GM21423 (cell line): ENCODE measurements at regions not wholly inside any gene's neighbourhood (a gene's known extent, or its start where the extent isn't known, plus 50 kb on each side); places are given as distances from the start of the nearest gene placed in this dataset.

Experiments used
- ATAC-seq: cut with Tn5 transposase; IDR thresholded peaks from one replicate; pipeline ENCODE4 v1.9.1; 2021; ENCODE audit warnings: mild to moderate bottlenecking, moderate library complexity; ENCODE audit not compliant: unreplicated experiment

DNA sequence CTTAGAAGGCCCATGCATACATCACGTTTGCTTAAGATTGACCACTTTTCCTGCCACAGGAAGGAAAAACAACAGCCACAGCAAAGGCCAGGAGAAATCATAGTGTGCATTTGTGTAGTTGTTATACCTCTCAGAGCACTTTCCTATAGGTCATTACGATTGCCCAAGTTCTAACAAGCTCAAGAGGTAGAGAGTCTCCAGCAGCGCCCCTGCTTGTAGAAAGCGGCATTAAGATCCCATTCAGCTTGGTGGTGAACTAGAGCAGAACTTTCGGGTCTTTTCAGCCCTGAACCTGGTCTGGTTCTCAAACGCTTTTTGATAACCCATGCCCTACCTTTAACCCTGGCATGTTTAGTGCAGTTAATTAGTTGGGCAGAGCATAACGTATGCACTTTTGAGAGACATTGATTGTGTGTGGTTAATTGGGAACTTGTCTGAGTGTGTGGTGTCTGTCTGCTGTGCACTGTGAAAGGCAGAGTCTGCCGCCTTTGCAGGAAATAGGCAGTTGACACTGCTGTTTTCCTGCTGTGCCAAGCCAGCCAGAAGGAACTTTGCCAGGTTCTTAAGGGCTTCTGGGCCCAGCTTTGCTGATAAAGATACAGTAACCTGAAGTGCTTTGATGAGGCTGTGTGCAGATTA lies 109.9 kb upstream of the CLMP start:
- ATAC-seq: no peak

GRCh38 chr11:123303924-123304323 lies 108.9 kb upstream of the CLMP start:
- no peak for ATAC-seq

DNA sequence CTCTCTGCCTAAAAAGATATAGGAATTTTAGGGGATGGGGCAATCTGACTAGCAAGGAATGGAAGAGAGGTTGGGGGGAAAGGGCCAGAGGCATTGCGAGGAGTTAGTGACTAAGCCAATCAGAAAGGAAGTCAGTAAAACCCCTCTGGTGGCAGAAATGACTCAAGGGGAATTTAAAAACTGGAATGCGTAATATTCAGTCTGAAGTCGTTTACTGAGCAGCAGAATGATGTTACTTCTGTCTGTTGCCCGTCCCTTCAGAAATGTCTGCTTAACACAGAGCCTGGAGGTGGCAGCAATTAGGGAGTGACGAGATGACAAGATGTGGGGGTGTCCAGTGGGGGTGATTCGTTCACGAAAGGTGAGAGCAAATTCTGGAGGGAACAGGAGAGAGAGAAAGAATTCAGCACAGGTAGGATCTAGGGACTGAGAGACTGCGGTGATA lies 107.7 kb upstream of the CLMP start:
- no peak for ATAC-seq

DNA sequence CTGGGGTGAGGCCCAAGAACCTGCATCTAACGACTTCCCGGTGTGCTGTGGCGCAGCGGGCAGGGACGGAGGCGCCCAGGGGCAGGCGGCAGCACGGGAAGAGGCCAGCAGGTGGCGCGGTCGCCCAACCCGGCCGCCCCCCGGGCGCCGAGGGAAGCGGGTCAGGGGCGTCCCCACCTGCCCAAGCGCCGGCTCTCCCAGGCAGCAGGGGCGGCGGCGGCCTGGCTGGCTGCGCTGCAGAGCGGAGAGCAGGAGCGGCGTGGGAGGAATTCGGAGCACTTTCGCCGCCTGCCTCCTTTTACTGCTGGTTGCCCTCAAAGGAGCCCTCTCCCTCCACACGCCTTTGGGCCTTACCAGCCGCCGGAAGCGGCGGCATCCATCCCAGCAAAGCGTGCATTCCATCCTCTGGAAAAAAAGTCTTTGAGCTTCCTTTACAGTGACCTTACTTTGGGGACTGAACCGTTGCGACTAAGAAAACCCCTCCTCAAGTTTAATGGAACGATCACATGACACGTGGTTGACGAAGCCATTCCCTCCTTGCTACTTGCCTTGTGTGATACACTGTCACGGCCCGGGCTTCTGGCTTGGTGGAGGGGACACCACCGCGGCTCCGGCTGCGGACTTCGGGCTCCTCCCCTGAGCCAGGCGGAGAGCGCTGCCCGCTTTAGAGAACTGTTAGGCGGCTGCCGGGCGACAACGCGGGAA lies 106.8 kb upstream of the CLMP start:
- ATAC-seq: peak; percentile 79

- no peak for ATAC-seq
Measured at GRCh38 chr11:123301013-123301591, 106.1 kb upstream of the CLMP start.

DNA sequence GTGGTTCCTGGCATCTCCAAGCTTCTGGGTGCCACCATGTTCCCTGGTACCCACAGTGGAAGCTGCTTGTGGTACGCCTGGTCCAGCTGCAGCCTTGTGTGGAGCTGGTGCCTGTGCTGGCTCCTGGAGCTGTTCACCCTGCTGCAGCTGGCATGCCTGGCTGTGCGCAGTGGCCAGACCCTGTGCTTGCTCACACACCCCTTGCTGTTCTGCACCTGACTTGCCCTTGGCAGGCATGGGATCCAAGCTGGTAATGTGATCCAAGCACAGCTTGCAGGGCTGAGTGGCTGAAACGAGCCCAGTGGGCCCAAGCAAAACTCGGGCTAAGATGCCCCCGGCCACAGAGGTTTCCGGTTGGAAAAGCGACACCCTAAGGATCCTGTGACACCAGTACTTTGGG lies 104.7 kb upstream of the CLMP start:
- no peak for ATAC-seq

- ATAC-seq: no peak
Measured at GRCh38 chr11:123298488-123299447, 103.7 kb upstream of the CLMP start.

GRCh38 chr11:123292647-123293046 lies 97.6 kb upstream of the CLMP start:
- no peak for ATAC-seq

DNA sequence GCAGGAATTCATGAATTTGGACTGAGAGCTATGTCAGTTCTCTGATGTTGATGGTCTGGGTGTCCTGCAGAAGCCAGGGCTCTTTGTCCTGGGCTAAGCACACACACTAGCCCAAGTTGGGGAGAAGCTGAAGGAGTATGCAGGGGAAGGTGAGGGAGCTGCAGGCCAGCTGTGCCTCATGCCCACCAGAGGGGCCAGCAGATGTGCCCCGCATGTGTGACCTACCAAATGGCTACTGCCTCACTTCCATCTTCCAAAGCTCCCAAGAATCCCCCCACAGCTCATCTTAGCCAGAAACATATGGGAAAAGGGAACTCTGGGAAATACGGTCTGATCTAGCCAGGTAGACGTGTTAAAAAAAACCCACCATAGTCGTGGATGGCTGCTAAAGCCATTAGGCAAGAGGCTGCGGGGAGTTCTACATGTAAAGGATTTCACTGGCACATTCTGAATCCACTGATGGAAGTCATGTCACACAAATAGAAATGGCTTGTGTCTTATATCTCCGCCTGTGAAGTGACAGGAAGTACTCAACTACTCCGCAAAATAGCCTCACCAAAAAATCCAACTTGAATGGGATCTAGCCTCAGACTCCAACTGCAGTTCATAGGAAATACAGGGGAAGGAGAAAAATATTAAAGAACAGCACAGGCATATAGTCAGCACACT lies 96.3 kb upstream of the CLMP start:
- ATAC-seq: no peak

DNA sequence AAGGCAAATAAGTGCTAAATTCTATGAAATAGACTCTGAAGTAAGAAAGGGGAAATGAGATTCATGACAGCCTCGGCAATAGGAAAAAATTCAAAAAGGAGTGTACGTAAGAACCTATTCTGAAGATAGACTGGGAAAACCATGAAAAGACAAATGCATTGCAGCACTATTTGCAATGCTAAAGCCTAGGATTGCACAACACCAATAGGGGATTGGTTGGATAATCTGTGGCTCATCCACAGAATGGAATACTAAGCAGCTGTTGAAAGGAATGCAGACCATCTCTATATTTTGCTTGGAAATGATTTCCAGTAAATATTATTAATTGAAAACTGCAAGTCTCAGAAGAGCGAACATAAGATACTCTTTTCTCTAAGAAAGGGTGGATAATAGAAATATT lies 91.7 kb upstream of the CLMP start:
- ATAC-seq: no peak

- no peak for ATAC-seq
Measured at GRCh38 chr11:123286255-123286654, 91.2 kb upstream of the CLMP start.

DNA sequence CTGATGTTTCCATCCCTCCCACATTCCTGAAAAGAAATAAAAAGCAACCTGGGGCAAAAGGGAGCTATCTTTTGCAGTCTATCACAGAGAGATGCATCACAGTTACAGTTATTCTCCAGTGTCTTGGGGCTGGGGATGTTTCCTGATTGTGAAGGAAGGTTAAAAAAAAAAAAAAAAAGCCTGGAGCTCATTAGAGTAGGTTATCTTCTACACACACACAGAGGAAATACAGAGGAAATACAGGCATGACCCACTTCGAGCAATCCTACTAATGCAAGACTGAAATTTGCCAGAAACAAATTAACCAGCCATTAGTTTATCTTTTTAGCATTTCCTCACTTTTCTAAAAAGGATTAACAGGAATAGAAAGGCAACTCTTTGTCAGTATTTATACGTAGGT lies 89.4 kb upstream of the CLMP start:
- no peak for ATAC-seq

DNA sequence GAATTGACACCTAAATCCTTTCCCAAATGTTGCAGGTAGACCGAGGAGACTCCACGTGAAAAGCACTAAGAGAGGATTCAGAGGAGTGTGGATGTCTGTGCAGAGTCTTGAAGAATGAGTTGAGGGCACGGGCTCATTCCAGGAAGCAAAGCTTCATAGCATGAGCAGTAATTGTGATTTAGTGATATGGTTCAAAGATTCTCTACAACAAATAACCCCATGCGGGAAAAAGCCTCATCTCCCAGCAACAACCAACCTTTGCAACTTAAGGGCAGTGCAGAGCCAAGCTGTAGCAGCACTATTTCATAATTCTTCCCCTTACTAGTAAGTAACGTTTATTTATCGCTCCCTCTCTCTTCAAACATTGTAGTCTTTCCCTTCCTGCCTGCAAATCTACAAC lies 87.5 kb upstream of the CLMP start:
- ATAC-seq: no peak

DNA sequence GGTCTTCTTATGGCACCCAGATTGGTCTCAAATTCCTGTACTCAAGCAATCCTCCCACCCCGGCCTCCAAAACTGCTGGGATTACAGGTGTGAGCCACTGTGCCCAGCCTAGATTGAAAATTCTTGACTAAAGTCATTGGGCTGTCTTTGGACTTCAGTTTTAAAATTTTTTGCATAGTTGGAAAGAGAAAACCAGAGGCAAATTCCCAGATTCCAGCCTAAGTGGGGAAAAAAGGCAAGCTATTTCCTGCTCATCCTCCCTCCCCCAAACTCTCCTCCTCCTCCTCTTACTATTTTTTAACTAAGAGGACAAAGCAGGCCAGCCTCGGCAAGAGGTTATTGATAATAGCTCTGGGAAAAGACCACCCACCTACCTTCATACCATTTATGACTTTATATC lies 78.6 kb upstream of the CLMP start:
- no peak for ATAC-seq

DNA sequence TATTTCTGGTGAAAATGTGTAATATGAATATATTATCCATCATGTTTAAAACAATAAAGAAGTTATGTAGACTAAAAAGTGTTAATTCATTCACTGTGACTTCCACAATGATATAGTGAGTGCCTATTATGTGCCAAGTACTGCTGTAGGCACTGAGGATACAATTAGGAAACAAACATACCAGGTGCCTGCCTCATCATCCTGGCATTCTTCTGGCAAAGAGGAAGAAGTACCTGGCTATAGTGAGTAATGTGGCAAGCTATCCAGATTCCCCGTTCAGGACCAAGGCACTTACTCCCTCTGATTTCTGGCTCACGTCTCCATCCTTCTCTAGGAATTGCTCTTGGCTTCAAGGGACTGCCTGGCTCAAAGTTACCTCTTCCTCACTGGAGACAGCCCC lies 77.5 kb upstream of the CLMP start:
- no peak for ATAC-seq

DNA sequence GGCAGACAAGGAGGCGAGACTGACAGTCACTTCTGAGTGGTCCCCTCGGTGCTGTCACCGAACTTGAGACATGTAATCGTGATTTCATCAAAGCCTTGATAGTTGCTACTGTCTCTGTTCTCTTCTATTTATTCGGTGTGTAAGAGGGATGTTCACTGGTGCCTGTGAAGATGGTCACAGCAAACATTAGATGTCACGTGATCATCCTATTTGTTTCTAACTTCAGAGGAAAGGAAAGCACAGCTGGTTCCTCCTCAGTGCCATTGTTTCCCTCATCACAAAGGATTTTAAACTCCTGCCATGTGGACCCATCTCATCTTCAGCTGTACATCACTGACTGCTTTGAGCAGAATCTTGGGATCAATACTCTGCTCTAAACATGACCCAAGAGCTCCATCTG lies 73.1 kb upstream of the CLMP start:
- no peak for ATAC-seq

- ATAC-seq: no peak
Measured at GRCh38 chr11:123265951-123266350, 70.9 kb upstream of the CLMP start.

DNA sequence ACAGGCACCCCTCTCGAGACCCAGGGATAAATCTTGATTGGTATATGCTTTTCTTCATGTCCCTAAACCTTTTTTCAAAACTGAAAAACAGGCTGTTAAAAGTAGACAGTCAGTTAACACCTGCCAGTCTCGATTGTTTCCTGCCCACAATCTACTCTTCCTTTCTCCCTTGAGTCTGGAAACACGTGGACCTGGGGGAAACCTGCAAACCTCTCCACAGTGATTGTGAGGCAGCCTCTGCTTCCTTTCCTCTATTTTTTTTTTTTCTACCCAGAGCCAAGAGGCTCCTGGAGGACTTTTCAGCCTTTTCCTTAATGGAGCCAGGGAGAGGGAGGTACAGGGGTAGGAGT lies 69.4 kb upstream of the CLMP start:
- ATAC-seq: peak; percentile 14

GRCh38 chr11:123261345-123262106 lies 66.5 kb upstream of the CLMP start:
- no peak for ATAC-seq
